Midbrain (tissue), 1 donor: ENCODE measurements at regions not wholly inside any gene's neighbourhood (a gene's known extent, or its start where the extent isn't known, plus 50 kb on each side); places are given as distances from the start of the nearest gene placed in this dataset.
"Not testable (repeated sequence)": the region's sequence is repeated elsewhere in the genome, so short reads cannot be mapped to it uniquely, and the experiment has no call there.

Experiments
- DNase-seq: peaks from one replicate; lab custom pipeline; 2025; lab: John Stamatoyannopoulos, UW

DNA sequence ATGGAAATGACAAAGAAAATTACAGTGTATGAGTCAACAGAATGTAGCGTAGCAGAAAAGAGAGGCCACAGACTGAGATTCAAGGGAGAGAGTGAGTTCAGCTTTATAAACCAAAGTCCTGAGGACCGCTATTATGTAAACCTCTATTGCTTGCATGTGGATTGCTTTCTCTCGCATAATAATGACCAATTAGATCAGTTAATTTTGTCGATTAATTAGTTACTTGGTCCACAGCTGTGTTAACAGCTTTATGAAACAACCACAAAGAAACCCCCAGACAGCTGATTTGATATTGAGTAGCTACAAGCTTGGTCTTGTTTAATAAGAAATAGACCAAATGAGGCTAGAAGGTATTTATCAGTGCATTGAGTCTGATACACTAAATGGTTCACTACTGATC is 291.8 kb upstream of the ERCC4 start:
- DNase-seq = no peak

DNA sequence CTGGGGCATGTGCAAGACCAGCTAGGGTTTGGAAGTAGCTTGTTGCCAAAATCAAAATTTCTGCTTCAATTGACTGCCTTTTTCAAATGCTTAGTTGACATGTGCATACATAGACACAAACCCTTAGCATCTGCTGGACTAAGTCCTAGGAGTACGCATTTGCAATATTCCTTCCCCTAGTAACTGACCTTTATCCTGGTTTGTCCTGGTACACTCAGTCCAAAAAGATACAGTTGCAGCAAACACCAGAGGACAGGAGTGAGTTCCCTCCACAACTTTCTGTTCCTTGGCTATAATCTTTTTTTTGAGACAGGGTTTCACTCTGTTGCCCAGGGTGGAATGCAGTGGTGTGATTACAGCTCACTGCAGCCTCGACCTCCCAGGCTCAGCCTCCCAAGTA is 290.2 kb upstream of the ERCC4 start:
- no peak for DNase-seq

DNA sequence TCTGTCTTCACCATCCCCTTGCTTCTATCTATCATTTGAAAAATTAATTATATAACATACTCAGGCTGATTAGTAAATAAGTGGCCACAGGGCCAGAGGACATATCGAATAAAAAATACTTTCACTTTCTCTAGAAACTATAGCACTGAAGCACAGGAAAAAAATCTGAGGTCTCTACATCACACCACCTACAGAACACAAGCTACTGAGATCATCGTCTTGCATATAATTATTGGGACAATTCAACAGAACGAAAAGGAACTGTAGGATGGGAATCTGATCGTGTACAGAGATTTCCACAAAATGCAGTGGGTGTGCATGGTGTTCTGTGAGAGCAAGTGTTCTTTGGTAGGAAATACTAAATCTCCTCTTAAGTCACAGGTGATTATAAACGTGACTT is 289.6 kb upstream of the ERCC4 start:
- DNase-seq = no peak

DNA sequence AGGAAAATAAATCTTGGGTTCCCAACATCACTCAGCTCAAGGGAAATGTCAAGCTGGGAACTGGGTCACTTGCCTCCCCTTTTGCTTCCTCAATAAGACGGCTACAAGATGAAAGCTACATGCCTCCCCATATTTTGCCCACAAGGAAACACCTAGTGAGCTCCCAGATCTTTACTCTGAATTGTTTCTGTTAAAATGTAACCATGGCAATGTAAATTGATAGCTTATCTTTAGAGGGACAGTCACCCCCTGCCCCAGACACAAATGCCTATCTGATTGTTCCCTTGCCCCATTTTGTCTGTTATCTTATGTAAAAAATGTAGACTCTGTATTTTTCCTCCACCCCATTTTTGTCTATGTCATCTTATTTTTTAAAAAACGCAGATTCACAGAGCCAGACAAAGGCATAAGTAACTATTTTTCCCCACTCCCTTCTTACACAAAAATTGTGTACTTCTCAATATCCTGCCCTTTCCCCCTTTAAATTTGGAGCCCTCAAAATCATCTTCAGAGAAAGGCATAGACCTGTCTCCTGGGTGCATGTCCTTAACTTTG is 288.7 kb upstream of the ERCC4 start:
- DNase-seq = no peak

DNA sequence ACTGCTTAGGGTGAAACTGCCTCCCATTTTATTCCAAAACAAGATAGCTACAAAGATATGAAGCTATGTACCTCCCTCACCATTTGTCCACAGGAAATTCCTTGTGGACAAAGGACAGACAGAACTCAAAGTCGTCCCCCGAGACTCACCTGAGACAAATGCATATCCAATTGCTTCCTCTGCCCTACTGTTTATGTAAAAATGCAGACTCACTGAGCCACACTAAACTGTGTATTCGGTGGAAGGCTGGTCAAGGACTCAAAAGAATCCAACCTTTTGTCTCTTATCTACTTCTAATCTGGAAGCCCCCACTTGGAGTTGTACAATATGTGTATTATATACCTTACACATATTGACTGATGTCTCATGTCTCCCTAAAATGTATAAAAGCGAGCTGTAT is 288.0 kb upstream of the ERCC4 start:
- DNase-seq = no peak

DNA sequence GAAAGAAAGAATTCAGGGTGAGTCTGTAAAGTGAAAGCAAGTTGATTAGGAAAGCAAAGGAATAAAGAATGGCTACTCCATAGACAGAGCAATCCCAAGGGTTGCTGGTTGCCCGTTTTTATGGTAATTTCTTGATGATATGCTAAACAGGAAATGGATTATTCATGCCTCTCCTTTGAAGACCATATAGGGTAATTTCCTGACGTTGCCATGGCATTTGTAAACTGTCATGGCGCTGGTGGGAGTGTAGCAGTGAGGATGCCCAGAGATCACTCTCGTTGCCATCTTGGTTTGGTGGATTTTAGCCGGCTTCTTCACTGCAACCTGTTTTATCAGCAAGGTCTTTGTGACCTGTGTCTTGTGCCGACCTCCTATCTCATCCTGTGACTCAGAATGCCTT is 287.4 kb upstream of the ERCC4 start:
- not testable (repeated sequence) for DNase-seq

DNA sequence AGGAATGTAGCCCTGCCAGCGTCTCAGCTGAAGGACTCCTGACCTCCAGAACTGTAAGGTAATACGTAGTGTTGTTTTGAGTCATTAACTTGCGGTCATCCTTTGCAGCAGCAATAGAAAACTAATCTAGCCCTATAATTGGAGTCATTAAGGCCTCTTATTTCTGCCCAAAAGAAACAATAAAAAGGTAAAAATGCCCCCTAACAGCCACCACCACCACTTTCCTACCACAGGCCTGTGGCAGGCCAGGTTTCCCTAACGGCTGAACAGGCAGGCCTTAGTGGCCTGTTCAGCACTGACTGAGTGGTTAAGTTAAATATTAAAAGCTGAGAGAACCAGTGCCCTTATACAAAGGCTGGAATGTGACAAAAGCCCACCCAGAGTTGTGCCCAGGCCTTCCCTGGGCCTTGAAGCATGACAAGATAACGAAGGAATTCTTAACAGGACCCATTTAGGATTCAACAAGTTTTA is 286.5 kb upstream of the ERCC4 start:
- no peak for DNase-seq

DNA sequence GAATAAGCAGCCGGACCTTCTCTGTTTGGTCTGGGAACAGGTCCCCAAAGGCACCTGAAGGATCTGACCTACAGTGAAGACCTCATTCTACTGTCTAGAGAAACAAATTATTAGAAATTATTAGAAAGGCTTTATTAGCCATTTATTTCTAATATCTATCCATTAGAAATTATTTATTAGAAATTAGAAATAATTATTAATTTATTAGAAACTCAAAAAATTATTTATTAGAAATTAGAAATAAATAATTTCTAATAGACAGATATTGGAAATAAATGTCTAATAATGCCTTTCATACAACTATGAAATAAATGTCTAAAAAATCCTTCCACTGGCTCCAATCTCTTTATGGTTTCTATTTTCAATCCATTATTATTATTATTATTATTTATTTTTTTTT is 285.7 kb upstream of the ERCC4 start:
- no peak for DNase-seq

DNA sequence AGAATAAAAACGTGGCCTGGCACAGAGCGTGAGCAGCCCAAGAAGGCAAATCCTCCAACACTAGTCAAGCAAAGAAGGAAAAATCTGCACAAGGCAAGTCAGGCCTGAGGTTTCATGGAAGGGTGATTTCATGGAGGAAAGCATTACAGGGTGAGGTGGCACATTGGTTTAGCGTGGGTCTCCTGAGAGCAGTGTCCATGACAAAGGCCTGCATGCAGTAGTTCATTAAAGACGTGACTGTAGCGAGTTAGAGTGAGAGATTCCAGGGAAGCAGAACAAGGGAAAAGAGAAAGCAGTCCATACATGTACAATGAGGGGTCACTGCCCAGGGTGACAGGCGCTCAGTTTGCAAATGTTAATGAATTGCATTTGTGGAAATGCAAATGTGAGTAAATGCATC is 285.0 kb upstream of the ERCC4 start:
- DNase-seq = no peak

DNA sequence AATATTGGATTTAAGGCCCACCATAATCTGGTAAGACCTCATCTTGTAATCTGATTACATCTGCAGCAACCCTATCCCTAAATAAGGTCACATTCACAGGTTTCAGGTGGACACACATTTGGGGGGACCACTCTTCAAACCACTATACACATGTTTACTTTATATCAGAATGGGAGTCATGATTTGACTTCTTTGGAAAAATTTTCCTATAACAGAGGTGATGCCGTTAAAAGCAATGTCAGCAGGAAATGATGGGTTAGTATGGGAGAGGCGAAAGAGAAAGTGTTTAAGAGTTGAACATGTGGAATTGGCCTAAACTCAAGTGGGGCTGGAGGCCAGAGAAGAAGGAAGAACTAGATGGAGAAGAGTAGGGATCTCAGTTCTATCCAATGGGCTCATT is 281.7 kb upstream of the ERCC4 start:
- DNase-seq = no peak

DNA sequence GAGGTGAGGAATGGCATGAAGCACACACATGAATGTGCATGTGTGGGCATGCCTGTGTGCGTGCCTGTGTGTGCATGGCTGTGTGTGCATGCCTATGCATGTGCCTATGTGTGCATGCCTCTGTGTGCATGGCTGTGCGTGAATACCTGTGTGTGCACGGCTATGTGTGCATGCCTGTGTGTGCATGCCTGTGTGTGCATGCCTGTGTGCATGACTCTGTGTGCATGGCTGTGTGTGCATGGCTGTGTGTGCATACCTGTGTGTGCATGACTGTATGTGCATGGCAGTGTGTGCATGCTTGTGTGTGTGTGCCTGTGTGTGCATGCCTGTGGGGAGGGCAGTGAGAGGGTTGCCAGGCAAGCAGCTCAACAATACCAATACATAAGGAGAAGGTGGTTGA is 276.5 kb upstream of the ERCC4 start:
- no peak for DNase-seq

DNA sequence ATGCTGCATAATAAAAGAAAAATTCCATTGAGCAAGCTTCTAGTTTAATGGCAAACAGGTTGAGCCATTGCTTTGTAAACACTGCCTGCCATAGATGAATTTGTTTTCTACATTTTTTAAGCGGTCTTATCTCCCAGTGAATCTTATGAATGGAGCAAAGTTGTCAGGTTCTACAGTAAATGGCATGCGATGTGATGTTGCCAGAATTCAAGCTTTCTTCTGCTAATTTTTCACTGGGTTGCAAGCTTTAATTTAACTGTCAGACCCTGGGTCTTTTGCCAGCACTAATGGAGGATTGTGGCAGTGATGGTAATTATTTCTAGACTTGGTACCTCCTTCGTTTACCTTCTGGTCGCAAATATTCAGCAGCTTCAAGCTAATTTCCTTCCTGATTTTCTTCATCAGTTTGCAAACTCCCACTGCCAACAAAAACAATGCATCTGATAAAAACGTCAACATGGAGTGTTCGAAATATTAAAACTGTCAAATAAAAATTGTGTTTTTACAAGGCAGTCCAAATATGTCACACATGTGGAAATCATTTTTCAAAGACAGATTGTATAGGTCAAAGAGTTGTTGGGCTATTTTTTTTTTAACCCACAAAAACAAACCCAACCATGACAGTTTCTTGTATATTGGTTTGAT is 274.2 kb upstream of the ERCC4 start:
- no peak for DNase-seq

DNA sequence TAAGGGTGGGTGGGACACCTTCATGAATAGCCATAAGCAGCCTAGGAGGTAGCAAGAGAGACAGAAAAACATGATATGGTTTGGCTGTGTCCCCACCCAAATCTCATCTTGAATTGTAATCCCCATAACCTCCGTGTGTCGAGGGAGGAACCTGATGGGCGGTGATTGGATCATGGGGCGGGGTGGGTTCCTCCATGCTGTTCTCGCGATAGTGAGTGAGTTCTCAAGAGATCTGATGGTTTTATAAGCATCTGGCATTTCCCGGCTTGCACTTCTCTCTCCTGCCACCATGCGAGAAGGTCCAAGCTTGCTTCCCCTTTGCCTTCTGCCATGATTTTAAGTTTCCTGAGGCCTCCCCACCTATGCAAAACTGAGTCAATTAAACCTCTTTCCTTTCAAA is 259.1 kb upstream of the ERCC4 start:
- no peak for DNase-seq

DNA sequence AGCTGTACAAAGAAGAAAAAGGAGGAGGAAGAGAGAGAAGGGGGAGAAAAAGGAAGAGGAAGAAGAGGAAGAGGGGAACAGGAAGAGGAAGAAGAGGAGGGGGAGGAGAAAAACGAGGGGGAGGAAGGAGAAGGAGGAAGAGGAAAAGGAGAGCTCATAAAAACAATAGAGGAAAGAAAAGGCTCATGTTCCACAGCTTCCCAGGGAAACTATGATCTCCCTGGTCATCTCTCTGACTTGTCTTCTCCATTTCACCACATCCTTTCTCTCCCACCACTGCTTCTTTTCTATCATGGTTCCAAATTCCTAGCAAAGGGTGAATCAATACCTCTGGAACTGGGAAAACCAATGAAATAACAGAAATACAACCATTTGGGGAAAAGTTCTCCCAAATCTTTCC is 254.1 kb upstream of the ERCC4 start:
- DNase-seq = no peak

DNA sequence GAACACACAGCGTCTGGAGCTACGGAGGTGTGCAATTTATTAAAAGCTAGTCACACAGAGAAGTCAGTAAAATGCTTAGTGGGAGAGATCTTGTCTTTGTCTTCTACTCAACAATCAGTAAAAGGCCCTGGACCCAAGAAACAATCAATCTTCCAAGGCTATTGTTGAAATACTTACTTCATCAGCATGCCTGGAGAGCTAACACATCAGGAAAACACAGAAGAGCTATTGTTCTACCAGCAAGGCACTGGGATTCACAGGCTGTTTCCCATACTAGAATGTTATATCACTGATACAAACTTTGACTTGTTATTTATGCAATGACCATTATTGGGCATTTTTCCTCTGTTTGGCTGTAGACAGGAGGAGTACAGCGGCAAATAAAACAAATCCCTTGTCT is 247.8 kb upstream of the ERCC4 start:
- no peak for DNase-seq

DNA sequence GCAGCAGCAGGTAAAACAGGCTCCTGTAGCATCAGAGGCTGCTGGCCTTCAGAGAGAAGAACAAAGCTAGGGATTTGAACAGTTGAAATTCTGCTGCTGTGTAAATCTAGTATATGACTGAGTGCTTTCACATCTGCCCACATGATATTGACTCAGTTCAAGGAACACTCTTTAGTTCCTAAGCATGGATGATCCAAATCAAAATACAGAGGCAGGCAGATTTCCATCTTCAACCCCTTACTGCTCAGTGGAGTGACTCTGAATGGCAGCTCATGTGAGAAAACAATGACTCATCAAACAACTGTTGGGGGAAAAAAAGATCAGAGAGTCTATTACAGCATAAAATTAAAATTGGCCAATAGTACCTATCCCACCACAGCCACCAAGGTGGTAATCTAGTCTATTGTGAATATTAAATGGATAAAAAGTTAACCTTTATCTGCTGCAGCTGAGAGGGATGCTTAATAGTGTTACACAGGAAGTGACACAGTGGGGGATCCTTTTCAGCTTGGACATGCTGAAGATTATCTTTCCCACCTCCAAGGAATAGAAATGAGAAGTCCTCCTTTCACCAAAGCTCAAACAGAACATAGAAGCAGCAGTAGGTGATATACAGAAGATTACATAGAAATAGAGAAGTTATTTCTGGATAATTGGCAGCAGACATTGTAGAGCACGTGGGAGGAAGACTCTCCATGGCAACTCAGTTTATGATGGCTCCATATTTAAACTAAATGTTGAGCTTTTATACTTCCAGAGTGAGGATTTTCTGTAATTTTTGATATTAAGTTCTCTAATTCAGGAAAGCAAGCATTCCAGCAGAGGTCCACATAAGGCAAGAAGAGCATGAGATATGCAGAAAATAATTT is 239.7 kb upstream of the ERCC4 start:
- DNase-seq = no peak

DNA sequence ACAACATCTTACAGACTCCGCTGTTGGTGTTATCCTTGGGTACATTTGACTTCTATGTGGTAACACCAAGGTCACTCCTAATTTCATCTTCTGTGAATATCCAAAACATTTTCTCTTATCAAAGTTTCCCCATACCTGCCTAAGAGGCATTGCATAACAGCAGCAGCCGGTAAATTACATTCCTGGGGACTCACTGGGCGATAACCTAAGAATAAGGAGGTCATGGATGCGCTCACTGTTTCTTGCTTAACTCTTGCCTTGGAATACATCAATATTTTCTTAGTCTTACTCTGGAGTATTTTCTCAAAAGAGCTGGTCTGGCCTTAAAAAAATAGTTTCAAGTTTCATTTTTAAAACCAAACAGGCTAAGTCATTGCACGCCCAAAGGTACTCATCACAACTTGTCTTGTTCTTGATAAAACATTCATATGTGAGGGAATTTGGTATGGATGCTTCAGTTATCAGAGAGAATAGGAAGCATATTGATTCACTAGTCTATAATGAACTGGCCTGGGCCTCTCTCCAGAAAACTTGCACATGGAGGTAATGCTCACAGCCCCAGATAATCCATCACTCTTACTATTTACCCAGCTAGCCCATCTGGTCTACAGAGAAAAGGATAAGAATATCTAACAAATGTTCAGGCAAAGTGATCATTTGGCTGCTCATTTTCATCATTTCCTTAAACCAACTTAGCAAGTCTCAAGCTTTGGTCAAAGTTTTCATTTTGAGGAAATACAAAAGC is 235.0 kb upstream of the ERCC4 start:
- DNase-seq = no peak

DNA sequence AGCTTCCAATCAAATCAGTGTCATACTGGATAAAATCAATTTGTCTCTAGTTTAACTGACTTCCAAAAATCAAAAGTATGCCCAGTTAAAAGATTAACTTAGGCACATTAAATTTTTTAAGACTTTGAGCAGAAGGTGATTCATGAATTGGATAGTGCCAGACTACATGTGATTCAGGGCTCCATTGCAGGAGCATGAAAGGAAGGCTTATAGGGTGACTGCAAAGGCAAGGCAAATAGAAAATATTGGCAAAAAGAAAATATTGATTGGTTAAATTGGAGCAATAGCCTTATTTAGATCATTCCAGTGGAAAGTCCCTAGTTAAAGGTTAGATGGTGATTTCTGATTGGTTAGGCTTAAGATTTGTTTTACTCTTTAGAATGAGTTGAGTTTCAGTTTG is 223.9 kb upstream of the ERCC4 start:
- DNase-seq = no peak

DNA sequence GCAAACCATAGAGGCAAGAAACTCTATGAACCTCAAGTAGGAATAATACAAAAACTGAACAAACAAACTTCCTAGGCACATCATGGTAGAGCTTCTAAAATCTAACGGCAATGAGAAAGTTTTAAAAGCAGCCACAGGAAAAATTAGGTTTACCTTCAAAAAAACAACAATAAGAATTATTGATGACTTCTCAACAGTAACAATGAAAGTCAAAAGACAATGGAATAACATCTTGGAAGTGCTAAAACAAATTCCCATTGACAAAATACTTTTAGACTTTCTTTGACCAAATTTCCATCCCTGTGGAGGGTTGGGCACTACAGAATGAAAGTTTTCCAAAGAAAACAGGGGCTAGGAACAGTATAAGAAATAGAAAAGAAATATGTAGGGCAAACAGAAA is 222.9 kb upstream of the ERCC4 start:
- no peak for DNase-seq

DNA sequence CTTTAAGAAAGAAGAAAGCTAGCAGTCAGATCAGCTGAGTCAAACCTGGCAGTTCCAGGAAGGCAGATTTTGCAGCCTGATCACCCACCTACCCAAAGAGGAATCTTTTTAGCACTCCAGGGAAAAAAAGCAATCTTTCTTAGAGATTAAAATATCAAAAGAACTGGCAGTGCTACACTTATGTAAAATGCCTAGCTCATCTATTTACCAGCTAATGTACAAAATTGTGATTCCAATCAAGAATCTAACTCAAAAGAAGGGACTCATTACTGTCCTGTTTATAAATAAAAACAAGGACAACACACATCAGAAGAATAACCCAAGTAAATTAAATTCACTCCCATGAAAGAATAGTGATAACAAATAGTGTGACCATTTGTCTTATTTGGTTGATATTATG is 222.4 kb upstream of the ERCC4 start:
- DNase-seq = no peak

DNA sequence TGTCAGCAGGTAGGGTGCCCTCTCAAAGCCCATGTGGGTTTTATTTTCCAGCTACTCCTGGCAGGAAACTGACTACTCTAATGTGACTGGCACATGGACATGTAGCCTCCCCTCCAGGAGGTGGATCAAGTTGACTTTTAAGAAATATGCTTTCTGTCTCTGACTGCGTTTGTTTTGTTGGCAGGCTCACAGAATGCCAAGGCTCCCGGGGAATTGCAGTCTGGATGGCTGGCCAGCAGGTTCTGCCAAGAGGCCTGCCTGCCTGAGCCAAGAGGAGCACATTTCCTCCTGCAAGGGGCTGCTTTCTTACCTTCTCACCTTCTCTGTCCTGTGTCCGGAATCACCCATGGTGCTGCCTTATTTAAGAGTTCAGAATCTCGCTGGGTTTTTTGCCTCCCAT is 217.3 kb upstream of the ERCC4 start:
- no peak for DNase-seq

DNA sequence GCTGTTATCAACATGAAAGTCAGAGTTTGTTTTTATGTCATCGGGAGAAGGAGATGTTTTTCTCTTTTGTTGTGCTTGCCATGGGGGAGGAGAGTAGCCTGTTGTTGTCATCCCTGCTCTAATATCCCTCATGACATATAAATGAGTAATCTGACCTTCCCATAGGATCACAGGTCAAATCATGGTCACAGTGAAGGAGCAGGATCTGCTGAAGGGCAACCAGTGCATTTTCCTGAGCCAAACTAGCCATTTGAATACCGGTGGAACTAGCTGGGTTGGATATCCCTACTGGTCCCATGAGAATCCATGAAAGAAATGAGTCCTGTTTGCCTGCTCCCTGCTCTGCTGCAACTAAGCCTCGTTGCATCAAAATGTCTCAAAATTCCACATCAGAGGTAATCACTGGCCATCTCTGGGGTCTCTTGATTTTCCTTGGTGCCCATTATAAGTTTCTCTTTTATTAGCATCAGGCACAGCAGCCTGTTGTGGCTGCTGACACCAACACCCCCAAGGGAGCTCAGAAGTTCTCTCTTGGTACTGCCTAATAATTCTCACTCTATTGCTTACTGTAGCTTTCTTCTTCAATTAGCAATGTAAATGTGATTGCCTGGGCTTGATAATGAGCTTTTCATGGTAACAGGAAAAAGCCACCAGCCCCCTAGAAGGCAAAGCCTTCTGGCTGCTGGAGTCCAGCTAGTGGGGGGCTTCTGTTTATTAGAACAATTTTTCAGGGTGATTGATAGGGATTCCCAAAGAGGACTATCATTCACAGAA is 211.4 kb upstream of the ERCC4 start:
- no peak for DNase-seq
